ENCODE measurements at regions not wholly inside any gene's neighbourhood (a gene's known extent, or its start where the extent isn't known, plus 50 kb on each side); places are given as distances from the start of the nearest gene placed in this dataset.

GRCh38 chr9:87816036-87816435, 66.6 kb upstream of the SPATA31E1 start:
- DNase-seq (ENCODE audit: low read depth, low spot score) = no peak
- no peak overlapping the region for H3K27ac ChIP-seq

GRCh38 chr9:87818308-87818707, 64.4 kb upstream of the SPATA31E1 start:
- H3K27ac ChIP-seq = no peak overlapping the region
- no peak for DNase-seq (ENCODE audit: low read depth, low spot score)

- no peak for DNase-seq (ENCODE audit: low read depth, low spot score)
These were observed 58.3 kb upstream of the SPATA31E1 start for GRCh38 chr9:87824216-87824875.

GRCh38 chr9:87824886-87825285, 57.8 kb upstream of the SPATA31E1 start:
- no peak for DNase-seq (ENCODE audit: low read depth, low spot score)
- no peak overlapping the region for H3K27ac ChIP-seq

More at GRCh38 chr9:87824216-87824875, 58.3 kb upstream of the SPATA31E1 start:
- no peak overlapping the region for H3K27ac ChIP-seq

- no peak overlapping the region for H3K27ac ChIP-seq
- no peak for DNase-seq (ENCODE audit: low read depth, low spot score)
These were observed 56.3 kb upstream of the SPATA31E1 start for GRCh38 chr9:87826331-87826730.

GRCh38 chr9:87827341-87827740, 55.3 kb upstream of the SPATA31E1 start:
- no peak for DNase-seq (ENCODE audit: low read depth, low spot score)
- H3K27ac ChIP-seq = no peak overlapping the region

GRCh38 chr9:87829756-87830155, 52.9 kb upstream of the SPATA31E1 start:
- H3K27ac ChIP-seq = no peak overlapping the region
- no peak for DNase-seq (ENCODE audit: low read depth, low spot score)

- H3K27ac ChIP-seq = no peak overlapping the region
- no peak for DNase-seq (ENCODE audit: low read depth, low spot score)
These were observed 52.2 kb upstream of the SPATA31E1 start for GRCh38 chr9:87830446-87830845.

- no peak for DNase-seq (ENCODE audit: low read depth, low spot score)
- no peak overlapping the region for H3K27ac ChIP-seq
These were observed 51.5 kb upstream of the SPATA31E1 start for GRCh38 chr9:87831159-87831558.

Data from epithelial cell of prostate (primary cell).